Glutamatergic neuron (in vitro differentiated cells): ENCODE measurements at regions not wholly inside any gene's neighbourhood (a gene's known extent, or its start where the extent isn't known, plus 50 kb on each side); places are given as distances from the start of the nearest gene placed in this dataset.

Source experiments
- DNase-seq: peaks from one replicate; pipeline ENCODE4 v3.0.0; 2022
- H3K27ac Mint-ChIP-seq: one replicate; pipeline ENCODE4 v1.8.0; 2020; ENCODE audit warnings: mild to moderate bottlenecking, mixed read lengths, inconsistent platforms; ENCODE audit not compliant: unreplicated experiment
- H3K27me3 Mint-ChIP-seq: one replicate; pipeline ENCODE4 v1.8.0; 2020; ENCODE audit warnings: mild to moderate bottlenecking, moderate library complexity, mixed read lengths, inconsistent platforms; ENCODE audit not compliant: unreplicated experiment
- H3K36me3 Mint-ChIP-seq: one replicate; pipeline ENCODE4 v1.8.0; 2020; ENCODE audit warnings: mild to moderate bottlenecking, mixed read lengths, inconsistent platforms; ENCODE audit not compliant: unreplicated experiment
- H3K4me1 Mint-ChIP-seq: one replicate; pipeline ENCODE4 v1.8.0; 2020; ENCODE audit warnings: mild to moderate bottlenecking, low read depth, mixed read lengths, inconsistent platforms; ENCODE audit not compliant: unreplicated experiment
- H3K4me3 Mint-ChIP-seq: one replicate; pipeline ENCODE4 v1.8.0; 2020; ENCODE audit warnings: mild to moderate bottlenecking, mixed read lengths, inconsistent platforms; ENCODE audit not compliant: unreplicated experiment
- H3K9me3 Mint-ChIP-seq: one replicate; pipeline ENCODE4 v1.8.0; 2020; ENCODE audit warnings: mild to moderate bottlenecking, moderate library complexity, mixed read lengths, inconsistent platforms; ENCODE audit not compliant: unreplicated experiment
- CTCF ChIP-seq: fragments of 200-600 bp; sonication (generic); IDR thresholded peaks from one replicate; pipeline ENCODE4 v1.5.0; 2021; ENCODE audit not compliant: partially characterized antibody, unreplicated experiment

GRCh38 chr7:22601812-22602565 is 102.0 kb upstream of the STEAP1B start:
- Mint-ChIP-seq H3K27ac (no peak overlapping the region), H3K27me3 (no peaks in the 10 kb centered on the region), H3K9me3 (no peaks in the 10 kb centered on the region), H3K4me1 (no peaks in the 10 kb centered on the region), H3K36me3 (no peaks in the 10 kb centered on the region), H3K4me3 (no peak overlapping the region)
- no peak for TF ChIP-seq CTCF
- DNase-seq = no peak

- no peaks in the 10 kb centered on the region for H3K4me1 Mint-ChIP-seq
- DNase-seq = no peak
- H3K9me3 Mint-ChIP-seq = no peaks in the 10 kb centered on the region
- H3K36me3 Mint-ChIP-seq = no peaks in the 10 kb centered on the region
- H3K4me3 Mint-ChIP-seq = no peak overlapping the region
- no peak for TF ChIP-seq CTCF
- no peaks in the 10 kb centered on the region for H3K27me3 Mint-ChIP-seq
- H3K27ac Mint-ChIP-seq = no peak overlapping the region
Measured at GRCh38 chr7:22601408-22601807, 101.4 kb upstream of the STEAP1B start.

GRCh38 chr7:22601003-22601402 is 101.0 kb upstream of the STEAP1B start:
- no peak for DNase-seq
- Mint-ChIP-seq H3K27me3 (no peaks in the 10 kb centered on the region), H3K9me3 (no peaks in the 10 kb centered on the region), H3K27ac (no peak overlapping the region), H3K4me1 (no peaks in the 10 kb centered on the region), H3K36me3 (no peaks in the 10 kb centered on the region), H3K4me3 (no peak overlapping the region)
- TF ChIP-seq CTCF = no peak

GRCh38 chr7:22598318-22598920 is 98.4 kb upstream of the STEAP1B start:
- no peak overlapping the region for H3K4me3 Mint-ChIP-seq
- no peaks in the 10 kb centered on the region for H3K27me3 Mint-ChIP-seq
- H3K4me1 Mint-ChIP-seq = no peaks in the 10 kb centered on the region
- DNase-seq = no peak
- H3K36me3 Mint-ChIP-seq = no peaks in the 10 kb centered on the region
- no peak overlapping the region for H3K27ac Mint-ChIP-seq
- no peak for TF ChIP-seq CTCF
- H3K9me3 Mint-ChIP-seq = no peaks in the 10 kb centered on the region

GRCh38 chr7:22597844-22598243 is 97.9 kb upstream of the STEAP1B start:
- no peak for TF ChIP-seq CTCF
- Mint-ChIP-seq H3K4me1 (no peaks in the 10 kb centered on the region), H3K36me3 (no peaks in the 10 kb centered on the region), H3K9me3 (peaks cover 1% of the 10 kb centered on the region), H3K27ac (no peak overlapping the region), H3K4me3 (no peak overlapping the region), H3K27me3 (no peaks in the 10 kb centered on the region)
- no peak for DNase-seq
